Gastroesophageal sphincter (tissue), 4 donors: ENCODE measurements at regions not wholly inside any gene's neighbourhood (a gene's known extent, or its start where the extent isn't known, plus 50 kb on each side); places are given as distances from the start of the nearest gene placed in this dataset.
"Not testable (repeated sequence)": the region's sequence is repeated elsewhere in the genome, so short reads cannot be mapped to it uniquely, and the experiment has no call there.

ENCODE experiments used
- ATAC-seq: fragments of 150-250 bp; one replicate; pipeline ENCODE4 v1.9.1; 2016; ENCODE audit warnings: mild to moderate bottlenecking, moderate library complexity
- H3K27ac ChIP-seq, 4 donors: fragments of 200-600 bp; sonication (generic) in 3 of 4; 1 replicate in 3 of 4; 2 replicates in 1 of 4; pipeline ENCODE4 v1.5.1; 2016 to 2019
- H3K27me3 ChIP-seq: fragments of 200-600 bp; sonication (generic); one replicate; pipeline ENCODE4 v1.5.1; 2019
- H3K36me3 ChIP-seq, 2 donors: fragments of 200-600 bp; sonication (generic); one replicate each; pipeline ENCODE4 v1.5.1; 2019; ENCODE audit warnings: control low read depth in 1 of 2
- H3K4me1 ChIP-seq, 3 donors: fragments of 200-600 bp; sonication (generic); 1 replicate in 2 of 3; 2 replicates in 1 of 3; pipeline ENCODE4 v1.5.1; 2016 to 2019; ENCODE audit warnings: control low read depth in 2 of 3
- H3K4me3 ChIP-seq, 2 donors: fragments of 200-600 bp; sonication (generic); one replicate each; pipeline ENCODE4 v1.5.1; 2019; ENCODE audit warnings: mild to moderate bottlenecking in 1 of 2, moderate library complexity in 1 of 2
- H3K9me3 ChIP-seq, 3 donors: fragments of 200-600 bp; sonication (generic); one replicate each; pipeline ENCODE4 v1.5.1; 2017 to 2019; ENCODE audit warnings: control low read depth in 2 of 3
- EP300 ChIP-seq: sonication (generic); formaldehyde crosslinking; IDR thresholded peaks from one replicate; pipeline ENCODE4 v1.6.1; 2017; ENCODE audit warnings: antibody characterized with exemption, mild to moderate bottlenecking
- POLR2A ChIP-seq, 2 donors: fragments of 450-650 bp; IDR thresholded peaks; one replicate each; pipeline ENCODE4 v1.6.1; 2017; ENCODE audit warnings: antibody characterized with exemption in 2 of 2, mild to moderate bottlenecking in 2 of 2, moderate library complexity in 1 of 2
- POLR2AphosphoS5 ChIP-seq: sonication (generic); formaldehyde crosslinking; IDR thresholded peaks from one replicate; pipeline ENCODE4 v1.6.1; 2017; ENCODE audit warnings: antibody characterized with exemption
- WGBS, 2 donors: methylation state at CpG; one replicate each; pipeline ENCODE4 v1.1.5; 2018; ENCODE audit warnings: low coverage in 1 of 2; 5-methylcytosine and 5-hydroxymethylcytosine counted together
- TF ChIP-seq, protein P1 (sequence below), 4 experiments: fragments of 200-600 bp in 2 of 4; fragments of 450-650 bp in 2 of 4; sonication (generic) in 1 of 4; IDR thresholded peaks; one replicate each; pipeline ENCODE4 v1.5.1; 2017 to 2019; ENCODE audit warnings: antibody characterized with exemption in 4 of 4, mild to moderate bottlenecking in 2 of 4, moderate library complexity in 2 of 4

DNA sequence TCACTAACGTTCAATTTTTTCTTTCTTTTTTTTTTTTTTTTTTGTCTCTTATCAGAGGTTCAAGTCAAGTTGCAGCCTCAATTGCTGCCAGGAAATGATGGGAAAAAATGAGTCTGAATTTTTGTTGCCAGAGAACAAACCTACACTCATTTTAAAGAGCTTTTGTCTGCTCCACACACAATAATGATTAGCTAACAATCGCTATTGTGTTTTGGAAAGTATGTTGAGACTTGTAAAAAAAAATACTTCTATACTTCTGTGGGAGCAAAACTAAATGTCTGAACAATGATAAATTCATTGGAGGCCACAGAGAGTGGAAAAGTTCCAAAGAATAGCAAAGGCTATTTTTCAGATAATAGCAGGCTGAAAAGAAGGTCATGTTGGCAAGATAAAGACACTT lies 176.3 kb upstream of the LMCD1 start:
- no peak overlapping the region for H3K4me3 ChIP-seq
- no peaks in the 10 kb centered on the region for H3K4me1 ChIP-seq
- no peaks in the 10 kb centered on the region for H3K36me3 ChIP-seq
- no peak for TF ChIP-seq EP300
- TF ChIP-seq, protein P1, sequence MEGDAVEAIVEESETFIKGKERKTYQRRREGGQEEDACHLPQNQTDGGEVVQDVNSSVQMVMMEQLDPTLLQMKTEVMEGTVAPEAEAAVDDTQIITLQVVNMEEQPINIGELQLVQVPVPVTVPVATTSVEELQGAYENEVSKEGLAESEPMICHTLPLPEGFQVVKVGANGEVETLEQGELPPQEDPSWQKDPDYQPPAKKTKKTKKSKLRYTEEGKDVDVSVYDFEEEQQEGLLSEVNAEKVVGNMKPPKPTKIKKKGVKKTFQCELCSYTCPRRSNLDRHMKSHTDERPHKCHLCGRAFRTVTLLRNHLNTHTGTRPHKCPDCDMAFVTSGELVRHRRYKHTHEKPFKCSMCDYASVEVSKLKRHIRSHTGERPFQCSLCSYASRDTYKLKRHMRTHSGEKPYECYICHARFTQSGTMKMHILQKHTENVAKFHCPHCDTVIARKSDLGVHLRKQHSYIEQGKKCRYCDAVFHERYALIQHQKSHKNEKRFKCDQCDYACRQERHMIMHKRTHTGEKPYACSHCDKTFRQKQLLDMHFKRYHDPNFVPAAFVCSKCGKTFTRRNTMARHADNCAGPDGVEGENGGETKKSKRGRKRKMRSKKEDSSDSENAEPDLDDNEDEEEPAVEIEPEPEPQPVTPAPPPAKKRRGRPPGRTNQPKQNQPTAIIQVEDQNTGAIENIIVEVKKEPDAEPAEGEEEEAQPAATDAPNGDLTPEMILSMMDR (IDR thresholded peaks at IDR 0.05) = no peak
- no peak for TF ChIP-seq POLR2A (IDR thresholded peaks at IDR 0.05)
- TF ChIP-seq POLR2AphosphoS5 = no peak
- WGBS, 2 donors = 22 to 67% methylated on average over 1 to 2 of the region's 2 CpGs
- H3K27me3 ChIP-seq = no peaks in the 10 kb centered on the region
- no peak for ATAC-seq
- H3K27ac ChIP-seq = no peak overlapping the region
- no peaks in the 10 kb centered on the region for H3K9me3 ChIP-seq

DNA sequence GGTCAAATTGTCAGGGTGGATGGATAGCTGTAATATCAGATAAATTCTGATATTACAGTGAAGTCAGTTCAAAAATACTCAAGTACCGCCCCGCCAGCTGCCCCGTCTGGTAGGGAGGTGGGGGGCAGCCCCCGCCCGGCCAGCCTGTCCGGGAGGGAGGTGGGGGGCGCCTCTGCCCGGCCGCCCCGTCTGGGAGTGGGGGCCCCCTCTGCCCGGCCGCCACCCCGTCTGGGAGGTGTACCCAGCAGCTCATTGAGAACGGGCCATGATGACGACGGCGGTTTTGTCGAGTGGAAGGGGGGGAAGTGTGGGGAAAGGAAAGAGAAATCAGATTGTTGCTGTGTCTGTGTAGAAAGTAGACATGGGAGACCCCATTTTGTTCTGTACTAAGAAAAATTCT lies 175.8 kb upstream of the LMCD1 start:
- not testable (repeated sequence) for H3K4me1 ChIP-seq, H3K4me3 ChIP-seq, ATAC-seq, H3K9me3 ChIP-seq, H3K27me3 ChIP-seq, H3K36me3 ChIP-seq, H3K27ac ChIP-seq
- whole genome bisulfite sequencing, 2 donors = 67 to 77% methylated on average over 3 to 5 of the region's 18 CpGs

DNA sequence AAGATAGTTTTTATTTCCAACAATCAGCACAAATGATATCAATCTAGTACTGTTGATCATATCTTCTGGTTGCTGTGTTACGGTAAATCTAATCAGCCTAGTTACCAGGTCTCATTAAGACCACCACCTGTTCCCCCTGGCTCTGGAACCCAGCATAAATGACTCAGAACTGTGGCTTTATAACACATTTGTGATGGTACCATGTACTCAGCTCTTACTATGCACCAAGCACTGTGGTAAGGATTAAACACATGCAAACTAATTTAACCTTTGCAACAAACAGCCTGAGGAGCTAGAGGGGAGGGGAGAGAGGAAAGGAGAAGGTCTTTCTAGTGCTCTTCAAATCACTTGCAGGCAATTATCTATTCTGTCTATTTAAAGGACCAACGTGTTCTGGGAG lies 173.9 kb upstream of the LMCD1 start:
- WGBS, 2 donors = 64 to 88% methylated on average over 2 of the region's 2 CpGs
- Histone ChIP-seq H3K27ac (no peak overlapping the region), H3K27me3 (no peaks in the 10 kb centered on the region), H3K4me1 (no peaks in the 10 kb centered on the region), H3K4me3 (no peak overlapping the region), H3K9me3 (no peaks in the 10 kb centered on the region), H3K36me3 (no peaks in the 10 kb centered on the region)
- no peak for ATAC-seq
- no peak for TF ChIP-seq EP300
- TF ChIP-seq POLR2A (IDR thresholded peaks at IDR 0.05) = no peak
- no peak for TF ChIP-seq POLR2AphosphoS5
- TF ChIP-seq, protein P1 (IDR thresholded peaks at IDR 0.05) = no peak

DNA sequence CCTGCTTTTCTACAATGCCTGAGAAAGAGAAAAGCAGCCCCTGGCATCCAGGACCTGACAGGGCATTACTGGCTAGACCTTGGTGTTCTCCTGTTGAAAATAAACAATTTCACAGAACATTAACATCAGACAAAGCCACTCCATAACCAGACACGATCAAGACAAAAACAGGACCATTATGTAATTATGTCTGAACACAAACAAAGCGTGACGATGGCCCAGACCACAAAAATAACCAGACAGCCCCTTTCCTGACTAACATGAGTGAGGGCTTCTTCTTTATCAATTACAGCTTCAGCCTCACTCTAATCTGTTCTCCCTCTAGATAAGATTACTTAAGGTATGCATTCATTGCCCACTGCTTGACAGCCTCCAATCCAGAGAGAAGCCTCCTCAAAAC lies 172.7 kb upstream of the LMCD1 start:
- no peak overlapping the region for H3K27ac ChIP-seq
- no peaks in the 10 kb centered on the region for H3K9me3 ChIP-seq
- 37 to 45% methylated on average over 3 of the region's 3 CpGs for WGBS, 2 donors
- no peak overlapping the region for H3K4me3 ChIP-seq
- no peaks in the 10 kb centered on the region for H3K4me1 ChIP-seq
- H3K36me3 ChIP-seq = no peaks in the 10 kb centered on the region
- no peak for TF ChIP-seq POLR2A (IDR thresholded peaks at IDR 0.05)
- H3K27me3 ChIP-seq = no peaks in the 10 kb centered on the region
- ATAC-seq = no peak

DNA sequence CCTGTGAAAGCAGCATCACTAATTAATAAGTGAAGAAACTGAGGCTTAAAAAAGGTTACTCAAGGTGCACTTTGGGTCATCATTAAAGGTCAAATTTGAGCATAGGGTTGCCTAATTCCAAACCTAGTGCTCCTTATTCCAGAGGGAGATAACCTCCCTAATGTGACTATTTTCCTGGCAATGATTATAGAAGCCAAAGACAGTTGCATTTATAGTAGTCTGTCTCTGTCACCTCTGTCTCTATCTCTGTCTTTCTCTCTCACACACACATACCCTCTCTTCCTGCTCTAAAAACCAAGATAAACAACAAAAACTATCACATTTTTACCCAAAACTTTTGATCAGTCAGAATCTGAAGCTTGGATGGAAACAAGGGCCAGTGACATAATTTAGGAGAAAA lies 172.0 kb upstream of the LMCD1 start:
- no peak for TF ChIP-seq EP300
- TF ChIP-seq, protein P1 (IDR thresholded peaks at IDR 0.05) = no peak
- TF ChIP-seq POLR2A (IDR thresholded peaks at IDR 0.05) = no peak
- no peak for TF ChIP-seq POLR2AphosphoS5
- no peak overlapping the region for H3K4me3 ChIP-seq
- no peaks in the 10 kb centered on the region for H3K36me3 ChIP-seq
- H3K4me1 ChIP-seq = no peaks in the 10 kb centered on the region
- H3K27me3 ChIP-seq = no peaks in the 10 kb centered on the region
- H3K9me3 ChIP-seq = no peaks in the 10 kb centered on the region
- no peak overlapping the region for H3K27ac ChIP-seq
- ATAC-seq = no peak

DNA sequence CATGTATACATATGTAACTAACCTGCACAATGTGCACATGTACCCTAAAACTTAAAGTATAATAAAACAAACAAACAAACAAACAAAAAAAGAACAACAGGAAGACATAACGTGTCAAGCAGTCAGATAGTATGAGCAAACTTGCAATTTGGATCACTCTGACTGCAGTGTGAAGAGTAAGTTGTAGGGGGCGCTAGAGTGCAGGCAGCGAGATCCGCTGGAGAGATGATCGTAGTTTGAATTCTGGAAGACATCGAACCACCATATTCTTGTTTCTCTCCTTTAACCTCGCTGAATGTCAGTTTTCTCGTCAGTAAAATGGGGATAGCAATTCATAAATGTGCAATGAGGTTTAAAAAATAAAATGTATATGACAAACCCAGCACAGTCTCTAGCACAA lies 165.2 kb upstream of the LMCD1 start:
- H3K27ac ChIP-seq = no peak overlapping the region
- no peaks in the 10 kb centered on the region for H3K27me3 ChIP-seq
- 70 to 75% methylated on average over 7 to 8 of the region's 8 CpGs for WGBS, 2 donors
- H3K4me3 ChIP-seq = no peak overlapping the region
- no peak for ATAC-seq
- TF ChIP-seq POLR2AphosphoS5 (no peak), EP300 (no peak), POLR2A (IDR thresholded peaks at IDR 0.05) (no peak)
- TF ChIP-seq, protein P1 (IDR thresholded peaks at IDR 0.05) = no peak
- H3K9me3 ChIP-seq = no peaks in the 10 kb centered on the region
- H3K36me3 ChIP-seq = no peaks in the 10 kb centered on the region
- H3K4me1 ChIP-seq = no peaks in the 10 kb centered on the region
